Small intestine (tissue), 7 donors: ENCODE measurements at regions not wholly inside any gene's neighbourhood (a gene's known extent, or its start where the extent isn't known, plus 50 kb on each side); places are given as distances from the start of the nearest gene placed in this dataset.
"Not testable (repeated sequence)": the region's sequence is repeated elsewhere in the genome, so short reads cannot be mapped to it uniquely, and the experiment has no call there.

ENCODE experiments used
- DNase-seq, 2 donors: peaks; one replicate each; pipeline versions ENCODE4 v3.0.0 to v3.0.0-alpha.2; 2013
- FAIRE-seq: peaks from 2 replicates; lab custom pipeline; 2012; peaks lifted over from hg19 to GRCh38; lab: Jason Lieb, UNC
- H3K27ac ChIP-seq, 3 donors: one replicate each; pipeline ENCODE4 v1.5.1; 2013; ENCODE audit warnings: low read length in 2 of 3, mild to moderate bottlenecking in 2 of 3, control low read depth in 1 of 3, inconsistent platforms in 1 of 3, low read depth in 1 of 3, moderate library complexity in 1 of 3
- H3K27me3 ChIP-seq, 3 donors: one replicate each; pipeline ENCODE4 v1.6.1; 2013; ENCODE audit warnings: low read length in 3 of 3, inconsistent platforms in 1 of 3; ENCODE audit not compliant: control insufficient read depth in 3 of 3, insufficient read depth in 3 of 3
- H3K36me3 ChIP-seq, 3 donors: one replicate each; pipeline ENCODE4 v1.6.1; 2013; ENCODE audit warnings: low read length in 3 of 3, inconsistent platforms in 1 of 3, low read depth in 1 of 3, mild to moderate bottlenecking in 1 of 3, moderate library complexity in 1 of 3; ENCODE audit not compliant: control insufficient read depth in 3 of 3, insufficient read depth in 2 of 3
- H3K4me1 ChIP-seq, 3 donors: one replicate each; pipeline ENCODE4 v1.6.1; 2013; ENCODE audit warnings: low read length in 2 of 3, inconsistent platforms in 1 of 3, low read depth in 1 of 3, mild to moderate bottlenecking in 1 of 3, moderate library complexity in 1 of 3; ENCODE audit not compliant: control insufficient read depth in 3 of 3, insufficient read depth in 2 of 3
- H3K4me3 ChIP-seq, 3 donors: one replicate each; pipeline ENCODE4 v1.5.1; 2013; ENCODE audit warnings: low read length in 3 of 3, control low read depth in 1 of 3, inconsistent platforms in 1 of 3, low read depth in 1 of 3, mild to moderate bottlenecking in 1 of 3, moderate library complexity in 1 of 3
- H3K9me3 ChIP-seq, 2 donors: one replicate each; pipeline ENCODE4 v1.6.1; 2013; ENCODE audit warnings: low read depth in 1 of 2, low read length in 1 of 2; ENCODE audit not compliant: control insufficient read depth in 2 of 2, insufficient read depth in 1 of 2
- WGBS, 3 donors: extraction: QIAGEN DNeasy Blood & Tissue Kit; methylation state at CpG; one replicate each; pipeline ENCODE4 v1.1.7; 2013; 5-methylcytosine and 5-hydroxymethylcytosine counted together
- donor health status: healthy with polysubstance abuse.
- donor health status: control.
- donor health status: control.
- donor health status: Bipolar disorder and iron deficiency.
- donor health status: healthy.

DNA sequence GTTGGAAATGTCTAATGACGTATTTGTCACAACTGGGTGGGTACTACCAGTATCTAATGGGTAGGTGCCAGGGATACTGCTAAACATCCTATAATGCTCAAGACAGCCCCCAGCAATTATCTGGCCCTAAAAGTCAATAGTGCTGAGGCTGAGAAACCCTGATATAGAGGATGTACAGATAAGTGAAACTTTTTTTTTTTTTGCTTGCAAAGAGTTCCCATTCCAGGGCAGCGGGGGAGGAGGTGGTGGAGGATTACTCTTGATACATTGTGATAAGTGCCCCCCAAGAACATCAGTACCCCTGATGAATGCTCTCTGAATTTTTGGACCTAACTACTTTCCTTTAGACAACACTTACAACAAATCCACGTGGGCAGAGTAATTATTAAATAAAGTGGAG is 329.7 kb upstream of the SPRED2 start:
- DNase-seq, result no peak
- H3K27me3 ChIP-seq, result no peaks in the 10 kb centered on the region
- no peaks in the 10 kb centered on the region for H3K36me3 ChIP-seq
- no peak overlapping the region for H3K4me3 ChIP-seq
- no peaks in the 10 kb centered on the region for H3K4me1 ChIP-seq
- 48 to 74% (median 60%) methylated on average over 3 of the region's 3 CpGs for WGBS, 3 donors
- H3K9me3 ChIP-seq, result peaks cover 0 to under 1% of the 10 kb centered on the region in 2 donors
- no peak for FAIRE-seq
- no peak overlapping the region for H3K27ac ChIP-seq

DNA sequence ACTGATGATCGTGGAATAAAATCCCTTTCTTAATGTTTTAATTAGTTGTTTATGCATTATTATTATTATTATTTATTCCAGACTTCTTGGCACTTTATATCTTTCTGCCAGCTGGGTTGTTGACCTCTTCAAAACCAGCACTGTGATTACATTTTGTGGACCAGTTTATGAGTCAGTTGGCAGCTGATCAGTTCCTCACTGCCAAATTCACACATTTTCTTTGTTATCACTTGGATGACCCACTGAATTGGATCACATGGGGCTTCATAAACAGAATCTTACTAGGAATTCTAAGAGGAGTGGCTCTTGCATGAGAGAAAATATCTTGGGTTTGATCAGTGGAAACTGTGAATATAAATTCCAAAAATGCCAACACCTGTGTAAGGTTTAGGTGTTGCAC is 321.8 kb upstream of the SPRED2 start:
- no peaks in the 10 kb centered on the region for H3K27me3 ChIP-seq
- H3K4me1 ChIP-seq, result no peaks in the 10 kb centered on the region
- no peak for DNase-seq
- H3K9me3 ChIP-seq, result peaks cover 0 to 11% of the 10 kb centered on the region in 2 donors
- WGBS, 3 donors, result 54 to 85% (median 67%) methylated on average over 1 of the region's 1 CpG
- no peak for FAIRE-seq
- no peak overlapping the region for H3K4me3 ChIP-seq
- no peaks in the 10 kb centered on the region for H3K36me3 ChIP-seq
- H3K27ac ChIP-seq, result no peak overlapping the region

DNA sequence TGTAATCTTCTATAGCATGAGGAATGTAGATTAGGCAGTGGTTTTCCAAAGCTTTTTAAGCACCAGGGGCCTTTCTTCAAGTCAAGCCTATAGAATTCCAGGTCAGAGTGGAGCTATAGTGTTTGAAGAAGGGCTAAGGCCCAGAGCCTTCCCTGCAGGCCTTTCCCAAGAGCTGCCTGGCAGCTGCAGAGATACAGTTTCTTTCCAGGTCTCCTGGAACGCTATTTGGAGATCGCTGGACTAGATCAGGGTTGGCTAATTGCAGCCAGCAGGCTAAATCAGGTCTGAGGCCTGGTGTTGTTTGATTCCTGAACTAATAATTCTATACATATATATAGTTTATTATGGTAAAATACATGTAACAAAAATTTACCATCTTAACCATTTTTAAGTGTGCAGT is 319.0 kb upstream of the SPRED2 start:
- H3K27me3 ChIP-seq, result no peaks in the 10 kb centered on the region
- 77 to 85% (median 83%) methylated on average over 2 of the region's 2 CpGs for WGBS, 3 donors
- H3K36me3 ChIP-seq, result no peaks in the 10 kb centered on the region
- no peak for FAIRE-seq
- H3K9me3 ChIP-seq, result peaks cover 0 to 4% of the 10 kb centered on the region in 2 donors
- no peaks in the 10 kb centered on the region for H3K4me1 ChIP-seq
- no peak for DNase-seq
- no peak overlapping the region for H3K4me3 ChIP-seq
- no peak overlapping the region for H3K27ac ChIP-seq

DNA sequence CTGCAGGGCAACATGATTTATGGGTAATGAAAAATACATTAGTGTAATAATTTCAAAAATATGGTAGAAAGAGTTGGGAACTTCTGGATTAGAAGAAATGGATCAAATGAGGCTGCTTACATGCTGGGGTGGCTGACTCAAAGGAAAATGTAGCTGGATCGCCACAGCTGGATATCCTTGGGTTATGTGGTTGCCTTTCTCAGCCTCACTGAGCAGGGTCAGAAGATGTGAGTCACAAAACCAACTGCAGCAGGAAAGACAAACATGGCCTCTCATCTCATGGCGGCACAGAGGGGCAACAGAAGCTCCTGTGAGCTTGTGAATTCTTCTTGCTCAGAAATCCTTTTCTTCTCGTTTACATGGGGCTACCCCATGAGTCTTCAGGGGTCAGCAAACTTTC is 317.1 kb upstream of the SPRED2 start:
- Histone ChIP-seq H3K27ac (no peak overlapping the region), H3K4me1 (no peaks in the 10 kb centered on the region), H3K27me3 (no peaks in the 10 kb centered on the region), H3K9me3 (peaks cover 0 to 3% of the 10 kb centered on the region in 2 donors), H3K36me3 (no peaks in the 10 kb centered on the region), H3K4me3 (no peak overlapping the region)
- DNase-seq (no peak), FAIRE-seq (no peak)
- WGBS, 3 donors, result 55 to 74% (median 60%) methylated on average over 3 of the region's 3 CpGs

DNA sequence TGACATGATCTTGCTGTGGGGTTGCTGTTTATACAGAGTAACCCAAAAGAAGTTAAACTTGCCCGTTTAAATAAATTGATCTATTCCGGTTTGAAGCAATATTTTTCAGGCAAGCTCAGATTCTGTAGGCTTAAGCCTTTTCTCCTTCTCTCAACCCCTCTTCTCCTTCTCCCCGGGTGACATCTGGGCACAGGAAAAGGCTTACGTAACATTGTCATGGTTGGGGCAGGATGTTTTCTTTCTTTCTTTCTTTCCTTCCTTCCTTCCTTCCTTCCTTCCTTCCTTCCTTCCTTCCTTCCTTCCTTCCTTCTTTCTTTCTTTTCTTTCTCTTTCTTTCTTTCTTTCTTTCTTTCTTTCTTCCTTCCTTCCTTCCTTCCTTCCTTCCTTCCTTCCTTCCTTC is 315.5 kb upstream of the SPRED2 start:
- not testable (repeated sequence) for FAIRE-seq, H3K36me3 ChIP-seq, H3K9me3 ChIP-seq, DNase-seq, H3K4me3 ChIP-seq, H3K27me3 ChIP-seq, H3K27ac ChIP-seq, H3K4me1 ChIP-seq
- WGBS, 3 donors, result 52 to 81% (median 52%) methylated on average over 4 of the region's 4 CpGs

DNA sequence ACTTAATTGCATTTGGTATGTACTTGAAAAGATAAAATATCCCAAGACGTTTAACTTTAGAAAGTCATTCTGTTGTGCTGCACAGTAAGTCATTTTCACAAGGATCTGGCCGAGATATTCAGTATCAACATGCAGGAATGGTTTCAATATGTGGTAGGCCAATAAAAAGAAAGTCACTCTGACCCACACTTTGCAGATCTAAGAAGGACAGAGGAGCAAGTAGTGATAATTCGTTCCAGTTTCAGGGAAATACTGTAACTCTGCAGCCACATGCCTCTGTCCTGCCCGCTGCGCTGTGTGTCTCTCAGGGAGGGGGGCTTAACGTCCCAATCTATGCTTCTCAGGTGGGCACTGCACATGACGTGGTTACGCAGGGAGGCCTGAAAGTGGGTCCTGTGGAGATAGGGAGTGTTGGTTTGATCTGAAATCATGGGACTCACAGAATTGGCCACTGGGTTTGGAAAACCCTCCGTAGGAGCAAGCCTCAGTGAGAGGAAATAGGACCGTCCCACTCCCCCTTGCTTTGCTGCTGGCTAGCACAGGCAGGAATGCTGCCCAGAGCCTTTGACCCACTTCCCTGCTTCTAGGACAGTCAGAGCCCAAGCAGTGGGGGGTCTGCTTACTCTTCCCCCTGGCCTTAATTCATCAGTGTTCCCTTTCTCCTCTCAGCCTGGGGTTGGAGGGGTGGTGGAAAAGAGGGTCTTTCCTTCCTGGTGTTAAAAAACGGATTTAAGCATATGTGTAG is 314.7 kb upstream of the SPRED2 start:
- H3K36me3 ChIP-seq, result no peaks in the 10 kb centered on the region
- WGBS, 3 donors, result 60 to 71% (median 70%) methylated on average over 11 of the region's 11 CpGs
- no peaks in the 10 kb centered on the region for H3K4me1 ChIP-seq
- FAIRE-seq (no peak), DNase-seq (no peak)
- H3K9me3 ChIP-seq, result no peaks in the 10 kb centered on the region
- H3K27me3 ChIP-seq, result no peaks in the 10 kb centered on the region
- H3K4me3 ChIP-seq, result no peak overlapping the region
- H3K27ac ChIP-seq, result no peak overlapping the region

DNA sequence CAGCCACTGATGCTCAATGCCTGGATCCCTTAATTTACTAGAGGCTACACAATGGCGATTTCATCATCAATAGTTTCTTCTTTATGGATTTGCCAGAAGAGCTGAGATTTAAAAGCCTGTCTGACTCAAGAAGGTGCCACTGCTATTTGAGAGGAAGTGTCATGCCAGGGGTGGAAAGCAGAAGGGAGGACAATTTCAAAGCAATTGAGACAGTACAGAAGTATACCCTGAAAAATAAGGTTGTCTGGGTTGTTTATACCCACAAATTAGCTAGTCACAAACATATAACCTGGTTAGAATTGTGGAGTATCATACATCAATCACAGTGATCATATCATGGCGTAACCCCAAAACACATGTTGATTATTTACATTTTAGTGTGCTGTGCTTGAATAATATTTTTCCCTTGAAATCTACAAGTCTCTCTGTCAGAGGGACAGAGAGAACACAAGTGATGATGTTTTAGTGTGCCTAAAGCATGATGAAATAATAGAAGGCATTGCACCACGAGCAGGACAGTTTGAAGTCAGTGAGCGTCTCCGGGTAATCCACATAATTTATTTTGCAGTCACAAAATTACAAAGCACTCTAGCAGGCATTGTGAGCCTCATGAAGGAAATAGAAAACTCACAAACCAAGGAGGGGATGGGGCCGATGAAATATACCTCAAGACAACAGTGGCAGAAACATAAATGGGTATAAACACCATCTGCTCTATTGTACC is 312.2 kb upstream of the SPRED2 start:
- no peak overlapping the region for H3K4me3 ChIP-seq
- H3K27me3 ChIP-seq, result no peaks in the 10 kb centered on the region
- no peaks in the 10 kb centered on the region for H3K4me1 ChIP-seq
- no peaks in the 10 kb centered on the region for H3K36me3 ChIP-seq
- no peaks in the 10 kb centered on the region for H3K9me3 ChIP-seq
- FAIRE-seq (no peak), DNase-seq (no peak)
- 83 to 88% (median 86%) methylated on average over 6 of the region's 6 CpGs for WGBS, 3 donors
- no peak overlapping the region for H3K27ac ChIP-seq

DNA sequence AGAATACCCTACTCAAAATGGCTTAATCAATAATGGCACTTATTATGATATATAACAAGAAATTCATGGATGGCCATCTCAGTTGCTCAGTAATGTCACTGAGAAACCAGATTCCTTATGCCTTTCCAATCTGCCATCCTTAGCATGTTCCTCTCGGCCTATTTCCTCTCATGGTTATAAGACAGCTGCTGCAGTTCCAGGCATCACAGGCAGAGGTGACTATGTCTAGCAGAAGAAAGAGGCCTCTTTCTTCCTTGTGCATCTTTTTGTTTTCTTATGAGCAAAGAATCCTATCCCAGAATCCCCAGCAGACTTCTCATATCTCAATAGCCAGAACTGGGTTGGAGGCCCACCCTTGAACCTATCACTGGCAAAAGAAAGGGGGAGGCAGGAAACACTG is 310.6 kb upstream of the SPRED2 start:
- no peaks in the 10 kb centered on the region for H3K9me3 ChIP-seq
- DNase-seq (no peak), FAIRE-seq (no peak)
- 70 to 85% (median 84%) methylated on average over 1 of the region's 1 CpG for WGBS, 3 donors
- H3K27me3 ChIP-seq, result no peaks in the 10 kb centered on the region
- H3K4me1 ChIP-seq, result no peaks in the 10 kb centered on the region
- H3K27ac ChIP-seq, result no peak overlapping the region
- no peaks in the 10 kb centered on the region for H3K36me3 ChIP-seq
- H3K4me3 ChIP-seq, result no peak overlapping the region
